ENCODE measurements at regions not wholly inside any gene's neighbourhood (a gene's known extent, or its start where the extent isn't known, plus 50 kb on each side); places are given as distances from the start of the nearest gene placed in this dataset.

DNA sequence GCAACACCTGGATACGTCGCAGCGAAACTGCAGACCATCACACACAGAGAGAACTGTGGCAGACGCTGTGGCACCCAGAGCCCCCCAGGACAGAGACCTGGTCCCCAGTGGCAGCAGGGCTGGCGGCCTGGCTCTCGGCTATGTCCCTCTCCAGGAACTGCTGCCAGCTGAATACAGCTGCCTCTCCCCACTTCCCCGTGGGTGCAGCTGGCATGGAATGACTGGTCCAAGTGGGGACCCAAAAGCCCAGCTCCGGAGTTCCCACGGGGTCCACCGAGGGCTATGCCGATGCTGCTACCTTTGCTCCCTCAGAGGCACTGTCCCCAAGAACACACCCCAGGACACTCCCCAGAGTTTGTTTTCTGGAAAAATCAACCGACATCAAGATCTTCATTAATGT lies 67.8 kb upstream of the GATA2 start:
- Histone ChIP-seq H3K4me2 (ENCODE audit: control insufficient read depth, extremely low read depth, insufficient read depth, low read depth, low read length) (no peak overlapping the region), H2AFZ (ENCODE audit: control insufficient read depth, low read length) (no peak overlapping the region), H3K36me3 (ENCODE audit: control insufficient read depth in 2 of 2, extremely low read depth in 1 of 2, insufficient read depth in 2 of 2, low read length in 2 of 2) (no peaks in the 10 kb centered on the region), H3K27ac (ENCODE audit: control insufficient read depth, insufficient read depth, low read length) (no peak overlapping the region), H3K4me3 (ENCODE audit: control insufficient read depth in 2 of 3, extremely low read depth in 1 of 3, insufficient read depth in 2 of 3, low read depth in 1 of 3, low read length in 3 of 3) (no peak overlapping the region), H4K20me1 (ENCODE audit: control insufficient read depth, extremely low read depth, insufficient read depth, low read length) (no peaks in the 10 kb centered on the region), H3K4me1 (ENCODE audit: control insufficient read depth, extremely low read depth, insufficient read depth, low read length) (no peaks in the 10 kb centered on the region), H3K9me1 (ENCODE audit: control insufficient read depth, extremely low read depth, insufficient read depth, low read length) (no peaks in the 10 kb centered on the region), H3K27me3 (ENCODE audit: control insufficient read depth, extremely low read depth, insufficient read depth, low read length) (peaks cover 38% of the 10 kb centered on the region), H3K9ac (ENCODE audit: control insufficient read depth, extremely low read depth, insufficient read depth, low read length) (no peak overlapping the region), H3K79me2 (ENCODE audit: control insufficient read depth, insufficient read depth, low read length) (no peaks in the 10 kb centered on the region), H3K9me3 (ENCODE audit: control insufficient read depth, low read depth, low read length) (no peaks in the 10 kb centered on the region)
- TF ChIP-seq, protein P1, sequence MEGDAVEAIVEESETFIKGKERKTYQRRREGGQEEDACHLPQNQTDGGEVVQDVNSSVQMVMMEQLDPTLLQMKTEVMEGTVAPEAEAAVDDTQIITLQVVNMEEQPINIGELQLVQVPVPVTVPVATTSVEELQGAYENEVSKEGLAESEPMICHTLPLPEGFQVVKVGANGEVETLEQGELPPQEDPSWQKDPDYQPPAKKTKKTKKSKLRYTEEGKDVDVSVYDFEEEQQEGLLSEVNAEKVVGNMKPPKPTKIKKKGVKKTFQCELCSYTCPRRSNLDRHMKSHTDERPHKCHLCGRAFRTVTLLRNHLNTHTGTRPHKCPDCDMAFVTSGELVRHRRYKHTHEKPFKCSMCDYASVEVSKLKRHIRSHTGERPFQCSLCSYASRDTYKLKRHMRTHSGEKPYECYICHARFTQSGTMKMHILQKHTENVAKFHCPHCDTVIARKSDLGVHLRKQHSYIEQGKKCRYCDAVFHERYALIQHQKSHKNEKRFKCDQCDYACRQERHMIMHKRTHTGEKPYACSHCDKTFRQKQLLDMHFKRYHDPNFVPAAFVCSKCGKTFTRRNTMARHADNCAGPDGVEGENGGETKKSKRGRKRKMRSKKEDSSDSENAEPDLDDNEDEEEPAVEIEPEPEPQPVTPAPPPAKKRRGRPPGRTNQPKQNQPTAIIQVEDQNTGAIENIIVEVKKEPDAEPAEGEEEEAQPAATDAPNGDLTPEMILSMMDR (optimal IDR thresholded peaks at IDR 0.05 in 1 of 3, IDR thresholded peaks at IDR 0.05 in 1 of 3, conservative IDR thresholded peaks at IDR 0.05 in 1 of 3; ENCODE audit: extremely low read depth in 1 of 3, insufficient read depth in 2 of 3, low read length in 3 of 3): no peak
- no peak for TF ChIP-seq EZH2 (IDR thresholded peaks at IDR 0.05; ENCODE audit: low read length)
- FAIRE-seq (no peak), DNase-seq (ENCODE audit: low read depth, low spot score) (no peak)
- dilution Hi-C loops (cut with MboI; ENCODE audit: extremely low pct_ligation_motif_present, low sequenced_read_pairs): no loop called here

DNA sequence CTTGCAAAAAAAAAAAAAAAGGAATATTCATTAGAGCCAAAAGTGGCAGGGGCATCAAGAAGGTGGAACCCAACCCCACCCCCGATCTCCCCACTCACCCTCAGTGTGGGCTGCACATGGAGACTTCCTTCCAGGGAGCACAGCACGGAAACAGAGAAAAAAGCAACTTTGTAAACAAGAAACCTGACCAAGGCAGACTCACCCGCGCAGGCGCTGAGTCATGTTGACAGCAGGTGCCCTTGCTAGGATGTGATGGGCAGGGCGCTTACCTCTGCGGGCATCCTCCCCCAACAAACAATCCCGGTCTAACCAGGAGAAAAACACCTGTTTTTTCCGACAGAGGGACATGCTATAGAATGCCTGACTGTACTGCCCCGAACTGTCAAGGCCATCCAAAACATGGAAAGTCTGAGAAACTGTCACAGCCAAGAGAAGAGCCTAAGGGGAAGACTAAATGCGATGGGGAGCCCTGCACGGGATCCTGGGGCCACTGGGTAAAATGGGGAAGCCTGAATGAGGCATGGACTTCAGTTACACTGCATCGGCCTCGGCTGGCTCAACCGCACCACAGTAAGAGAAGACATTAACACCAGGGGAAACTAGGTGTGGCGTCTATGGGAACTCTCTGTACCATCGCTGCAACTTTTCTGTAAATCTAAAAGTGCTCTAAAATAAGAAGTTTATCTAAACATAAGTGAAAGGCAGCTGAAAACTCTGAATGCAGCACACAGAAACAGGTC lies 66.7 kb upstream of the GATA2 start:
- dilution Hi-C loops (cut with MboI; ENCODE audit: extremely low pct_ligation_motif_present, low sequenced_read_pairs): no loop called here
- no peak for FAIRE-seq

More for the DNA sequence above, 66.7 kb upstream of the GATA2 start:
- Histone ChIP-seq H3K4me1 (ENCODE audit: control insufficient read depth, extremely low read depth, insufficient read depth, low read length) (no peaks in the 10 kb centered on the region), H3K27me3 (ENCODE audit: control insufficient read depth, extremely low read depth, insufficient read depth, low read length) (peaks cover 44% of the 10 kb centered on the region), H3K4me3 (ENCODE audit: control insufficient read depth in 2 of 3, extremely low read depth in 1 of 3, insufficient read depth in 2 of 3, low read depth in 1 of 3, low read length in 3 of 3) (no peak overlapping the region), H3K9me1 (ENCODE audit: control insufficient read depth, extremely low read depth, insufficient read depth, low read length) (no peaks in the 10 kb centered on the region), H3K79me2 (ENCODE audit: control insufficient read depth, insufficient read depth, low read length) (no peaks in the 10 kb centered on the region), H3K4me2 (ENCODE audit: control insufficient read depth, extremely low read depth, insufficient read depth, low read depth, low read length) (no peak overlapping the region), H4K20me1 (ENCODE audit: control insufficient read depth, extremely low read depth, insufficient read depth, low read length) (no peaks in the 10 kb centered on the region), H2AFZ (ENCODE audit: control insufficient read depth, low read length) (no peak overlapping the region), H3K9me3 (ENCODE audit: control insufficient read depth, low read depth, low read length) (no peaks in the 10 kb centered on the region), H3K9ac (ENCODE audit: control insufficient read depth, extremely low read depth, insufficient read depth, low read length) (no peak overlapping the region), H3K27ac (ENCODE audit: control insufficient read depth, insufficient read depth, low read length) (no peak overlapping the region), H3K36me3 (ENCODE audit: control insufficient read depth in 2 of 2, extremely low read depth in 1 of 2, insufficient read depth in 2 of 2, low read length in 2 of 2) (no peaks in the 10 kb centered on the region)
- DNase-seq (ENCODE audit: low read depth, low spot score): no peak
- TF ChIP-seq EZH2 (IDR thresholded peaks at IDR 0.05; ENCODE audit: low read length): no peak
- TF ChIP-seq, protein P1 (optimal IDR thresholded peaks at IDR 0.05 in 1 of 3, IDR thresholded peaks at IDR 0.05 in 1 of 3, conservative IDR thresholded peaks at IDR 0.05 in 1 of 3; ENCODE audit: extremely low read depth in 1 of 3, insufficient read depth in 2 of 3, low read length in 3 of 3): no peak

Measured in keratinocyte (primary cell).